GM23338 (cell line): ENCODE measurements at regions not wholly inside any gene's neighbourhood (a gene's known extent, or its start where the extent isn't known, plus 50 kb on each side); places are given as distances from the start of the nearest gene placed in this dataset.

Experiments used
- ATAC-seq: fragments of 200-7000 bp; cut with Tn5 transposase; 3 replicates; pipeline ENCODE4 v1.9.1; 2020
- DNase-seq: peaks from one replicate; pipeline ENCODE4 v3.0.0-alpha.2; 2015; ENCODE audit warnings: low spot score
- H2AFZ ChIP-seq: fragments of 200-600 bp; sonication (generic); 2 replicates; pipeline ENCODE4 v1.8.0; 2016; ENCODE audit warnings: antibody characterized with exemption, mild to moderate bottlenecking, moderate library complexity
- H3F3A ChIP-seq: fragments of 200-600 bp; sonication (generic); replicated peaks from 2 replicates; pipeline ENCODE4 v1.8.0; 2017; ENCODE audit warnings: antibody characterized with exemption, mixed run types, low read depth
- H3K27ac ChIP-seq: fragments of 200-600 bp; sonication (generic); 2 replicates; pipeline ENCODE4 v1.6.1; 2016; ENCODE audit warnings: low read depth
- H3K27me3 ChIP-seq: fragments of 200-600 bp; sonication (generic); 2 replicates; pipeline ENCODE4 v1.8.0; 2016; ENCODE audit warnings: mild to moderate bottlenecking, mixed run types, moderate library complexity; ENCODE audit not compliant: insufficient read depth
- H3K36me3 ChIP-seq: fragments of 200-600 bp; sonication (generic); 2 replicates; pipeline ENCODE4 v1.8.0; 2016; ENCODE audit warnings: mild to moderate bottlenecking; ENCODE audit not compliant: insufficient read depth
- H3K4me1 ChIP-seq: fragments of 200-600 bp; sonication (generic); 2 replicates; pipeline ENCODE4 v1.8.0; 2016; ENCODE audit warnings: mild to moderate bottlenecking, moderate library complexity; ENCODE audit not compliant: insufficient read depth
- H3K4me2 ChIP-seq: fragments of 200-600 bp; sonication (generic); 2 replicates; pipeline ENCODE4 v1.7.1; 2017; ENCODE audit warnings: mixed run types
- H3K4me3 ChIP-seq: fragments of 200-600 bp; sonication (generic); 2 replicates; pipeline ENCODE4 v1.6.1; 2016; ENCODE audit warnings: mixed run types
- H3K79me2 ChIP-seq: fragments of 200-600 bp; sonication (generic); replicated peaks from 2 replicates; pipeline ENCODE4 v1.8.0; 2017; ENCODE audit warnings: mild to moderate bottlenecking; ENCODE audit not compliant: insufficient read depth
- H3K9me2 ChIP-seq: fragments of 200-600 bp; sonication (generic); 2 replicates; pipeline ENCODE4 v1.8.0; 2017; ENCODE audit not compliant: insufficient read depth
- H4K20me1 ChIP-seq: fragments of 200-600 bp; sonication (generic); replicated peaks from 2 replicates; pipeline ENCODE4 v1.8.0; 2017; ENCODE audit warnings: mild to moderate bottlenecking; ENCODE audit not compliant: insufficient read depth
- H3K27ac Mint-ChIP-seq: 2 replicates; pipeline ENCODE4 v1.8.0; 2020; ENCODE audit warnings: inconsistent platforms, mild to moderate bottlenecking, moderate library complexity, mixed read lengths
- H3K27me3 Mint-ChIP-seq: 3 replicates; pipeline ENCODE4 v1.8.0; 2022; ENCODE audit warnings: low read depth, mild to moderate bottlenecking, moderate library complexity, mixed read lengths, inconsistent platforms; ENCODE audit not compliant: insufficient read depth, poor library complexity
- H3K36me3 Mint-ChIP-seq: 3 replicates; pipeline ENCODE4 v1.8.0; 2021; ENCODE audit warnings: low read depth, mild to moderate bottlenecking, inconsistent platforms, moderate library complexity, mixed read lengths
- H3K4me1 Mint-ChIP-seq: 3 replicates; pipeline ENCODE4 v1.8.0; 2020; ENCODE audit warnings: mild to moderate bottlenecking, inconsistent platforms, mixed read lengths
- H3K4me3 Mint-ChIP-seq: 3 replicates; pipeline ENCODE4 v1.8.0; 2021; ENCODE audit warnings: moderate library complexity, mild to moderate bottlenecking, inconsistent platforms, mixed read lengths
- H3K9me3 Mint-ChIP-seq: 3 replicates; pipeline ENCODE4 v1.8.0; 2020; ENCODE audit warnings: moderate library complexity, mild to moderate bottlenecking, inconsistent platforms, mixed read lengths
- CREB1 ChIP-seq: fragments of 250-450 bp; sonication (Bioruptor Pico); IDR thresholded peaks from 2 replicates; pipeline ENCODE4 v1.5.0; 2020; ENCODE audit warnings: low read depth, mild to moderate bottlenecking, moderate library complexity
- EZH2 ChIP-seq: fragments of 200-600 bp; sonication (generic); IDR thresholded peaks from one replicate; pipeline ENCODE4 v1.8.0; 2017; ENCODE audit warnings: antibody characterized with exemption, mild to moderate bottlenecking, low read depth; ENCODE audit not compliant: unreplicated experiment
- EZH2phosphoT487 ChIP-seq: fragments of 200-600 bp; sonication (generic); IDR thresholded peaks from one replicate; pipeline ENCODE4 v1.8.1; 2018; ENCODE audit warnings: antibody characterized with exemption; ENCODE audit not compliant: unreplicated experiment
- JUNB ChIP-seq: IDR thresholded peaks from one replicate; pipeline ENCODE4 v1.6.1; 2016; ENCODE audit warnings: antibody characterized with exemption; ENCODE audit not compliant: unreplicated experiment
- NANOG ChIP-seq: IDR thresholded peaks from 2 replicates; pipeline ENCODE4 v1.6.1; 2016; ENCODE audit warnings: antibody characterized with exemption, borderline replicate concordance
- POLR2AphosphoS5 ChIP-seq: IDR thresholded peaks from 2 replicates; pipeline ENCODE4 v1.6.1; 2016; ENCODE audit warnings: antibody characterized with exemption, low read depth
- STAT1 ChIP-seq: IDR thresholded peaks from one replicate; pipeline ENCODE4 v1.6.1; 2016; ENCODE audit warnings: antibody characterized with exemption; ENCODE audit not compliant: unreplicated experiment
- ZNF114 ChIP-seq: fragments of 250-450 bp; sonication (Bioruptor Pico); IDR thresholded peaks from 2 replicates; pipeline ENCODE4 v1.5.0; 2020; ENCODE audit warnings: mild to moderate bottlenecking, moderate library complexity
- ZNF331 ChIP-seq: fragments of 250-450 bp; sonication (Bioruptor Pico); IDR thresholded peaks from 2 replicates; pipeline ENCODE4 v1.5.0; 2020; ENCODE audit warnings: low read depth, mild to moderate bottlenecking, moderate library complexity
- TF ChIP-seq, protein P1 (sequence below): IDR thresholded peaks from 2 replicates; pipeline ENCODE4 v1.6.1; 2016; ENCODE audit warnings: antibody characterized with exemption
- TF ChIP-seq, protein P2 (sequence below), 2 experiments: fragments of 200-600 bp in 1 of 2; sonication (generic) in 1 of 2; conservative IDR thresholded peaks; 2 replicates each; pipeline versions ENCODE4 v1.5.1 to v1.6.1; 2016 to 2017; ENCODE audit warnings: antibody characterized with exemption in 2 of 2, low read depth in 2 of 2, mild to moderate bottlenecking in 2 of 2, moderate library complexity in 1 of 2
- TF ChIP-seq, protein P3 (sequence below): fragments of 250-450 bp; sonication (Bioruptor Pico); IDR thresholded peaks from 2 replicates; pipeline ENCODE4 v1.5.0; 2020; ENCODE audit warnings: mild to moderate bottlenecking, moderate library complexity
- TF ChIP-seq, protein P4 (sequence below): IDR thresholded peaks from one replicate; pipeline ENCODE4 v1.6.1; 2018; ENCODE audit warnings: antibody characterized with exemption; ENCODE audit not compliant: unreplicated experiment

DNA sequence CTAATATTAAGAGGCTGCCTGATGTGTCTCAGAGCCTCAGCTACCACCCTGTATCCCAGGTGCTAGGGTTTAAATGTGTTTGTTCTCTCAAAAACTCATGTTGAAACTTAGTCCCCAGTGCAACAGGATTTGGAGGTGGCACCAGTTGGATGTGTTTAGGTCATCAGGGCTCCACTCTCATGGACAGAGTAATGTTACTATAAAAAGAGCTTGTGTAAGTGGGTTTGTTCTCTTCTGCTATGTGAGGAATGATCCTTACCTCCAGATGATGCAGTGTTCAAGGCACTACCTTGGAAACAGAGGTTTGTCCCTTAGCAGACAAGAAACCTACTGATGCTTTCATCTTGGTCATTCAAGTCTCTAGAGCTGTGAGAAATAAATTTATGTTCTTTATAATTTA lies 164.9 kb upstream of the EPHA7 start:
- Histone ChIP-seq H3K4me3 (no peak overlapping the region), H4K20me1 (no peaks in the 10 kb centered on the region), H3K79me2 (no peaks in the 10 kb centered on the region), H3K27me3 (no peaks in the 10 kb centered on the region), H3F3A (no peaks in the 10 kb centered on the region), H3K4me2 (no peak overlapping the region), H3K9me2 (no peaks in the 10 kb centered on the region), H3K27ac (no peak overlapping the region), H2AFZ (no peak overlapping the region), H3K36me3 (no peaks in the 10 kb centered on the region), H3K4me1 (peaks cover 8% of the 10 kb centered on the region; the same call in 1 of the 2 replicates)
- Mint-ChIP-seq H3K9me3 (no peaks in the 10 kb centered on the region), H3K36me3 (no peaks in the 10 kb centered on the region), H3K4me1 (no peaks in the 10 kb centered on the region), H3K27me3 (no peaks in the 10 kb centered on the region), H3K4me3 (no peak overlapping the region), H3K27ac (no peak overlapping the region)
- no peak for TF ChIP-seq NANOG
- TF ChIP-seq, protein P1, sequence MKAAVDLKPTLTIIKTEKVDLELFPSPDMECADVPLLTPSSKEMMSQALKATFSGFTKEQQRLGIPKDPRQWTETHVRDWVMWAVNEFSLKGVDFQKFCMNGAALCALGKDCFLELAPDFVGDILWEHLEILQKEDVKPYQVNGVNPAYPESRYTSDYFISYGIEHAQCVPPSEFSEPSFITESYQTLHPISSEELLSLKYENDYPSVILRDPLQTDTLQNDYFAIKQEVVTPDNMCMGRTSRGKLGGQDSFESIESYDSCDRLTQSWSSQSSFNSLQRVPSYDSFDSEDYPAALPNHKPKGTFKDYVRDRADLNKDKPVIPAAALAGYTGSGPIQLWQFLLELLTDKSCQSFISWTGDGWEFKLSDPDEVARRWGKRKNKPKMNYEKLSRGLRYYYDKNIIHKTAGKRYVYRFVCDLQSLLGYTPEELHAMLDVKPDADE = no peak
- TF ChIP-seq ZNF331 (CRISPR knock-in tag) = no peak
- TF ChIP-seq ZNF114 (CRISPR knock-in tag) = no peak
- TF ChIP-seq, protein P2, sequence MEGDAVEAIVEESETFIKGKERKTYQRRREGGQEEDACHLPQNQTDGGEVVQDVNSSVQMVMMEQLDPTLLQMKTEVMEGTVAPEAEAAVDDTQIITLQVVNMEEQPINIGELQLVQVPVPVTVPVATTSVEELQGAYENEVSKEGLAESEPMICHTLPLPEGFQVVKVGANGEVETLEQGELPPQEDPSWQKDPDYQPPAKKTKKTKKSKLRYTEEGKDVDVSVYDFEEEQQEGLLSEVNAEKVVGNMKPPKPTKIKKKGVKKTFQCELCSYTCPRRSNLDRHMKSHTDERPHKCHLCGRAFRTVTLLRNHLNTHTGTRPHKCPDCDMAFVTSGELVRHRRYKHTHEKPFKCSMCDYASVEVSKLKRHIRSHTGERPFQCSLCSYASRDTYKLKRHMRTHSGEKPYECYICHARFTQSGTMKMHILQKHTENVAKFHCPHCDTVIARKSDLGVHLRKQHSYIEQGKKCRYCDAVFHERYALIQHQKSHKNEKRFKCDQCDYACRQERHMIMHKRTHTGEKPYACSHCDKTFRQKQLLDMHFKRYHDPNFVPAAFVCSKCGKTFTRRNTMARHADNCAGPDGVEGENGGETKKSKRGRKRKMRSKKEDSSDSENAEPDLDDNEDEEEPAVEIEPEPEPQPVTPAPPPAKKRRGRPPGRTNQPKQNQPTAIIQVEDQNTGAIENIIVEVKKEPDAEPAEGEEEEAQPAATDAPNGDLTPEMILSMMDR (conservative IDR thresholded peaks at IDR 0.05; ENCODE audit: low read depth in 2 of 2) = no peak
- TF ChIP-seq EZH2phosphoT487 = no peak
- TF ChIP-seq STAT1 = no peak
- TF ChIP-seq, protein P3, sequence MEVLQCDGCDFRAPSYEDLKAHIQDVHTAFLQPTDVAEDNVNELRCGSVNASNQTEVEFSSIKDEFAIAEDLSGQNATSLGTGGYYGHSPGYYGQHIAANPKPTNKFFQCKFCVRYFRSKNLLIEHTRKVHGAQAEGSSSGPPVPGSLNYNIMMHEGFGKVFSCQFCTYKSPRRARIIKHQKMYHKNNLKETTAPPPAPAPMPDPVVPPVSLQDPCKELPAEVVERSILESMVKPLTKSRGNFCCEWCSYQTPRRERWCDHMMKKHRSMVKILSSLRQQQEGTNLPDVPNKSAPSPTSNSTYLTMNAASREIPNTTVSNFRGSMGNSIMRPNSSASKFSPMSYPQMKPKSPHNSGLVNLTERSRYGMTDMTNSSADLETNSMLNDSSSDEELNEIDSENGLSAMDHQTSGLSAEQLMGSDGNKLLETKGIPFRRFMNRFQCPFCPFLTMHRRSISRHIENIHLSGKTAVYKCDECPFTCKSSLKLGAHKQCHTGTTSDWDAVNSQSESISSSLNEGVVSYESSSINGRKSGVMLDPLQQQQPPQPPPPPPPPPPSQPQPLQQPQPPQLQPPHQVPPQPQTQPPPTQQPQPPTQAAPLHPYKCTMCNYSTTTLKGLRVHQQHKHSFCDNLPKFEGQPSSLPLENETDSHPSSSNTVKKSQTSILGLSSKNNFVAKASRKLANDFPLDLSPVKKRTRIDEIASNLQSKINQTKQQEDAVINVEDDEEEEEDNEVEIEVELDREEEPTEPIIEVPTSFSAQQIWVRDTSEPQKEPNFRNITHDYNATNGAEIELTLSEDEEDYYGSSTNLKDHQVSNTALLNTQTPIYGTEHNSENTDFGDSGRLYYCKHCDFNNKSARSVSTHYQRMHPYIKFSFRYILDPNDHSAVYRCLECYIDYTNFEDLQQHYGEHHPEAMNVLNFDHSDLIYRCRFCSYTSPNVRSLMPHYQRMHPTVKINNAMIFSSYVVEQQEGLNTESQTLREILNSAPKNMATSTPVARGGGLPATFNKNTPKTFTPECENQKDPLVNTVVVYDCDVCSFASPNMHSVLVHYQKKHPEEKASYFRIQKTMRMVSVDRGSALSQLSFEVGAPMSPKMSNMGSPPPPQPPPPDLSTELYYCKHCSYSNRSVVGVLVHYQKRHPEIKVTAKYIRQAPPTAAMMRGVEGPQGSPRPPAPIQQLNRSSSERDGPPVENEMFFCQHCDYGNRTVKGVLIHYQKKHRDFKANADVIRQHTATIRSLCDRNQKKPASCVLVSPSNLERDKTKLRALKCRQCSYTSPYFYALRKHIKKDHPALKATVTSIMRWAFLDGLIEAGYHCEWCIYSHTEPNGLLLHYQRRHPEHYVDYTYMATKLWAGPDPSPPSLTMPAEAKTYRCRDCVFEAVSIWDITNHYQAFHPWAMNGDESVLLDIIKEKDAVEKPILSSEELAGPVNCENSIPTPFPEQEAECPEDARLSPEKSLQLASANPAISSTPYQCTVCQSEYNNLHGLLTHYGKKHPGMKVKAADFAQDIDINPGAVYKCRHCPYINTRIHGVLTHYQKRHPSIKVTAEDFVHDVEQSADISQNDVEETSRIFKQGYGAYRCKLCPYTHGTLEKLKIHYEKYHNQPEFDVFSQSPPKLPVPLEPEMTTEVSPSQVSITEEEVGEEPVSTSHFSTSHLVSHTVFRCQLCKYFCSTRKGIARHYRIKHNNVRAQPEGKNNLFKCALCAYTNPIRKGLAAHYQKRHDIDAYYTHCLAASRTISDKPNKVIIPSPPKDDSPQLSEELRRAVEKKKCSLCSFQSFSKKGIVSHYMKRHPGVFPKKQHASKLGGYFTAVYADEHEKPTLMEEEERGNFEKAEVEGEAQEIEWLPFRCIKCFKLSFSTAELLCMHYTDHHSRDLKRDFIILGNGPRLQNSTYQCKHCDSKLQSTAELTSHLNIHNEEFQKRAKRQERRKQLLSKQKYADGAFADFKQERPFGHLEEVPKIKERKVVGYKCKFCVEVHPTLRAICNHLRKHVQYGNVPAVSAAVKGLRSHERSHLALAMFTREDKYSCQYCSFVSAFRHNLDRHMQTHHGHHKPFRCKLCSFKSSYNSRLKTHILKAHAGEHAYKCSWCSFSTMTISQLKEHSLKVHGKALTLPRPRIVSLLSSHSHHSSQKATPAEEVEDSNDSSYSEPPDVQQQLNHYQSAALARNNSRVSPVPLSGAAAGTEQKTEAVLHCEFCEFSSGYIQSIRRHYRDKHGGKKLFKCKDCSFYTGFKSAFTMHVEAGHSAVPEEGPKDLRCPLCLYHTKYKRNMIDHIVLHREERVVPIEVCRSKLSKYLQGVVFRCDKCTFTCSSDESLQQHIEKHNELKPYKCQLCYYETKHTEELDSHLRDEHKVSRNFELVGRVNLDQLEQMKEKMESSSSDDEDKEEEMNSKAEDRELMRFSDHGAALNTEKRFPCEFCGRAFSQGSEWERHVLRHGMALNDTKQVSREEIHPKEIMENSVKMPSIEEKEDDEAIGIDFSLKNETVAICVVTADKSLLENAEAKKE (CRISPR knock-in tag) = no peak
- no peak for TF ChIP-seq CREB1 (CRISPR knock-in tag)
- TF ChIP-seq, protein P4, sequence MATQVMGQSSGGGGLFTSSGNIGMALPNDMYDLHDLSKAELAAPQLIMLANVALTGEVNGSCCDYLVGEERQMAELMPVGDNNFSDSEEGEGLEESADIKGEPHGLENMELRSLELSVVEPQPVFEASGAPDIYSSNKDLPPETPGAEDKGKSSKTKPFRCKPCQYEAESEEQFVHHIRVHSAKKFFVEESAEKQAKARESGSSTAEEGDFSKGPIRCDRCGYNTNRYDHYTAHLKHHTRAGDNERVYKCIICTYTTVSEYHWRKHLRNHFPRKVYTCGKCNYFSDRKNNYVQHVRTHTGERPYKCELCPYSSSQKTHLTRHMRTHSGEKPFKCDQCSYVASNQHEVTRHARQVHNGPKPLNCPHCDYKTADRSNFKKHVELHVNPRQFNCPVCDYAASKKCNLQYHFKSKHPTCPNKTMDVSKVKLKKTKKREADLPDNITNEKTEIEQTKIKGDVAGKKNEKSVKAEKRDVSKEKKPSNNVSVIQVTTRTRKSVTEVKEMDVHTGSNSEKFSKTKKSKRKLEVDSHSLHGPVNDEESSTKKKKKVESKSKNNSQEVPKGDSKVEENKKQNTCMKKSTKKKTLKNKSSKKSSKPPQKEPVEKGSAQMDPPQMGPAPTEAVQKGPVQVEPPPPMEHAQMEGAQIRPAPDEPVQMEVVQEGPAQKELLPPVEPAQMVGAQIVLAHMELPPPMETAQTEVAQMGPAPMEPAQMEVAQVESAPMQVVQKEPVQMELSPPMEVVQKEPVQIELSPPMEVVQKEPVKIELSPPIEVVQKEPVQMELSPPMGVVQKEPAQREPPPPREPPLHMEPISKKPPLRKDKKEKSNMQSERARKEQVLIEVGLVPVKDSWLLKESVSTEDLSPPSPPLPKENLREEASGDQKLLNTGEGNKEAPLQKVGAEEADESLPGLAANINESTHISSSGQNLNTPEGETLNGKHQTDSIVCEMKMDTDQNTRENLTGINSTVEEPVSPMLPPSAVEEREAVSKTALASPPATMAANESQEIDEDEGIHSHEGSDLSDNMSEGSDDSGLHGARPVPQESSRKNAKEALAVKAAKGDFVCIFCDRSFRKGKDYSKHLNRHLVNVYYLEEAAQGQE = no peak
- no peak for TF ChIP-seq EZH2
- no peak for TF ChIP-seq JUNB
- no peak for TF ChIP-seq POLR2AphosphoS5
- ATAC-seq = no peak
- DNase-seq = no peak
